ENCODE measurements at regions not wholly inside any gene's neighbourhood (a gene's known extent, or its start where the extent isn't known, plus 50 kb on each side); places are given as distances from the start of the nearest gene placed in this dataset.

DNA sequence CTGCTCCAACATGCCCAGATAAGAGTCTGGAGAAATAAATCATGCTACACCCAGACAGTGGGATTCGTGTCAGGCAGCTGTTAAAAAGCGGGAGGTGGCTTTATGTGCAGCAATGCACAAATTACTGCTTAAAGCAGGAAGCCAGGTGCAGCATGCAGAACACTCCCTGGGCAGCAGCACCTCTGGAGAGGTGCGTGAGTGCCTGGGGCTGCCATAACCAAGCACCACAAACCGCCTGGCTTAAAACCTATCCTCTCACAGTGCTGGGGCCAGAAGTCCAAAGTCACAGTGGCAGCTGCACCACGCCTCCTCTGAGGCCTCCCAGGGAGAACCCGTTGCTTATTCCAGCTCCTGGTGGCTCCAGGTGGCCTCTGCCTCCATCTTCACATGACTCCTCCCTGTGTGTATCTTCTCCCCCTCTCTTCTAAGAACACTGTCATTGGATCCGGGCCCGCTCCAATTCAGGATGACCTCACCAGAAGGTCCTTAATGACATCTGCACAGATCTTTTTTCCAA lies 115.6 kb downstream of the SIK1 start:
- H3K4me1 ChIP-seq (ENCODE audit: insufficient read depth, low read length): peaks cover 10% of the 10 kb centered on the region; the same call in 1 of the 2 replicates
- POLR2A ChIA-PET (ENCODE audit: unreplicated experiment): no interaction called here
- H3K4me2 ChIP-seq (ENCODE audit: low read length): no peak overlapping the region
- no peak overlapping the region for H3K4me3 ChIP-seq (ENCODE audit: low read length)
- H3K27ac ChIP-seq (ENCODE audit: low read length): no peak overlapping the region
- H3K9me3 ChIP-seq (ENCODE audit: low read length): no peaks in the 10 kb centered on the region
- H4K20me1 ChIP-seq (ENCODE audit: low read length): no peaks in the 10 kb centered on the region
- no peak overlapping the region for H3K9ac ChIP-seq (ENCODE audit: low read length)
- DNase-seq (no peak), ATAC-seq (no peak)
- BruUV-seq (replicated peaks): no TSS peak
- H3K36me3 ChIP-seq (ENCODE audit: low read depth, low read length): no peaks in the 10 kb centered on the region
- no peaks in the 10 kb centered on the region for H3K79me2 ChIP-seq (ENCODE audit: low read length)
- H3K9me2 ChIP-seq (replicated peaks; ENCODE audit: low read length): no peaks in the 10 kb centered on the region
- CTCF ChIA-PET: no interaction called here
- no peak for TF ChIP-seq EZH2 (IDR thresholded peaks at IDR 0.05; ENCODE audit: low read length, unreplicated experiment)
- TF ChIP-seq EZH2phosphoT487 (IDR thresholded peaks at IDR 0.05; ENCODE audit: borderline replicate concordance, low read length): no peak
- TF ChIP-seq, protein P1, sequence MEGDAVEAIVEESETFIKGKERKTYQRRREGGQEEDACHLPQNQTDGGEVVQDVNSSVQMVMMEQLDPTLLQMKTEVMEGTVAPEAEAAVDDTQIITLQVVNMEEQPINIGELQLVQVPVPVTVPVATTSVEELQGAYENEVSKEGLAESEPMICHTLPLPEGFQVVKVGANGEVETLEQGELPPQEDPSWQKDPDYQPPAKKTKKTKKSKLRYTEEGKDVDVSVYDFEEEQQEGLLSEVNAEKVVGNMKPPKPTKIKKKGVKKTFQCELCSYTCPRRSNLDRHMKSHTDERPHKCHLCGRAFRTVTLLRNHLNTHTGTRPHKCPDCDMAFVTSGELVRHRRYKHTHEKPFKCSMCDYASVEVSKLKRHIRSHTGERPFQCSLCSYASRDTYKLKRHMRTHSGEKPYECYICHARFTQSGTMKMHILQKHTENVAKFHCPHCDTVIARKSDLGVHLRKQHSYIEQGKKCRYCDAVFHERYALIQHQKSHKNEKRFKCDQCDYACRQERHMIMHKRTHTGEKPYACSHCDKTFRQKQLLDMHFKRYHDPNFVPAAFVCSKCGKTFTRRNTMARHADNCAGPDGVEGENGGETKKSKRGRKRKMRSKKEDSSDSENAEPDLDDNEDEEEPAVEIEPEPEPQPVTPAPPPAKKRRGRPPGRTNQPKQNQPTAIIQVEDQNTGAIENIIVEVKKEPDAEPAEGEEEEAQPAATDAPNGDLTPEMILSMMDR (conservative IDR thresholded peaks at IDR 0.05; ENCODE audit: low read depth, low read length): no peak
- H3F3A ChIP-seq (ENCODE audit: low read length, unreplicated experiment): no peaks in the 10 kb centered on the region
- intact Hi-C loops (cut with micrococcal nuclease): loop anchor here (10.0 kb wide), 1 partner anchor 333 kb away; no protein-coding TSS in a partner anchor
- H3K27me3 ChIP-seq (ENCODE audit: low read length): no peaks in the 10 kb centered on the region
- H2AFZ ChIP-seq (ENCODE audit: low read length): no peak overlapping the region

DNA sequence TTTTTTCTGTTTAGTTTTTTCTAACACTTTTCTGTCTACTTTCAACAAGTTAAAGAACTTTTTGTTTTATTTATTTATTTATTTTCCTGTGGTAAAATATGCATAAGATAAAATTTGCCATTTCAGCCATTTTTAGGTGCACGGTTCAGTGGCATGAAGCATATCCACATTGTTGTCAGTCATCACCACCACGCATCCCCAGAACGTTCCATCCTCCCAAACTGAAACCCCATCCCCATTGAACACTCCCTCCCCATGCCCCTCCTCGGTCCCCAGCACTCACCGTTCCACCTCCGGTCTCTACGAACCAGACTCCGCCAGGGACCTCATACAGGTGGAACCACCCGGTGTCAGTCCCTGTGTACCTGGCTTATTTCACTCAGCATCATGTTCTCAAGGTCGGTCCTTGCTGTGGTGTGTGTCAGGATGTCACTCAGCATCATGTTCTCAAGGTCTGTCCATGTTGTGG lies 118.1 kb downstream of the SIK1 start:
- TF ChIP-seq, protein P1 (conservative IDR thresholded peaks at IDR 0.05; ENCODE audit: low read depth, low read length): no peak
- TF ChIP-seq EZH2phosphoT487 (IDR thresholded peaks at IDR 0.05; ENCODE audit: borderline replicate concordance, low read length) (no peak), EZH2 (IDR thresholded peaks at IDR 0.05; ENCODE audit: low read length, unreplicated experiment) (no peak)
- Histone ChIP-seq H3K9me2 (replicated peaks; ENCODE audit: low read length) (no peaks in the 10 kb centered on the region), H4K20me1 (ENCODE audit: low read length) (no peaks in the 10 kb centered on the region), H3K27me3 (ENCODE audit: low read length) (no peaks in the 10 kb centered on the region), H3K9me3 (ENCODE audit: low read length) (no peaks in the 10 kb centered on the region), H3K4me2 (ENCODE audit: low read length) (no peak overlapping the region), H3K36me3 (ENCODE audit: low read depth, low read length) (no peaks in the 10 kb centered on the region), H3F3A (ENCODE audit: low read length, unreplicated experiment) (no peaks in the 10 kb centered on the region), H3K4me1 (ENCODE audit: insufficient read depth, low read length) (peaks cover 12% of the 10 kb centered on the region), H3K27ac (ENCODE audit: low read length) (no peak overlapping the region), H2AFZ (ENCODE audit: low read length) (no peak overlapping the region), H3K4me3 (ENCODE audit: low read length) (no peak overlapping the region), H3K9ac (ENCODE audit: low read length) (no peak overlapping the region), H3K79me2 (ENCODE audit: low read length) (no peaks in the 10 kb centered on the region)
- BruUV-seq (replicated peaks): no TSS peak
- intact Hi-C loops (cut with micrococcal nuclease): no loop called here
- POLR2A ChIA-PET (ENCODE audit: unreplicated experiment): no interaction called here
- ATAC-seq: no peak
- no peak for DNase-seq
- CTCF ChIA-PET: no interaction called here

DNA sequence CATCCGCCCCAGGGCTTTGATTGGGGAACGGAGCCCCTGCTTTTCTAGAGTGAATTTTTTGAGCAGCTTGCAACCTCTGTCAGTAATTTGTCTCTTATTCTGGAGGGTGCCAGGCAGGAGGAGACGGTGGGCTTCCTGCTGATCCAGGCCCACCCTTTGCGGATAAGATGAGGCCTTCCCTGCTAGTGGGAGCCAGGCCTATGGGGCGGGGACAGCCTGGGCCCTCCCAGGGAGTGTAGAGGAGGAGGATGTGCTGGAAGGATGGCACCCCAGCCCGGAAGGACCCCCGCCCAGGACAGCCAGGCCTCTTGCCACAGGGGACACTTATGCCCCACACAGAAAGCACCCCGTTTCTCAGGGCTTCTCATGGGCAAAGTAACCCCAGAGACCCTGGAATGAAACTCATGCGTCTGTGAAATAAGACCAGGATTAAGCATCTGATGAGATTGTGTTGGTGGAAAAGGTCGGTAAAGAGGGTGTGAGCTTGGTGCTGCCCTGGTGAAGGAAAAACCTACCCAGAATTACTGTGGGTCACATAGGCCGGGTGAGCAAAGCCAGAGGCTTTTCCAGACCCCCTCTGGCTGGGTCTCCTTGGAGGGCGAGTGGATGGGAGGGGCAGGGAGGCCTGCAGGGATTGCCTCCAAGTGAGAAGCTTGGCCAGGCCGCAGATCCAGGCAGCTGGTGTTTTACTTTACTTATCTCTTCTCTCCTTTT lies 118.7 kb downstream of the SIK1 start:
- ChIA-PET POLR2A (ENCODE audit: unreplicated experiment) (no interaction called here), CTCF (no interaction called here)
- ATAC-seq (no peak), DNase-seq (no peak)
- TF ChIP-seq, protein P1 (conservative IDR thresholded peaks at IDR 0.05; ENCODE audit: low read depth, low read length): no peak
- no peak for TF ChIP-seq EZH2phosphoT487 (IDR thresholded peaks at IDR 0.05; ENCODE audit: borderline replicate concordance, low read length)
- TF ChIP-seq EZH2 (IDR thresholded peaks at IDR 0.05; ENCODE audit: low read length, unreplicated experiment): no peak
- intact Hi-C loops (cut with micrococcal nuclease): no loop called here
- Histone ChIP-seq H3K4me1 (ENCODE audit: insufficient read depth, low read length) (peaks cover 17% of the 10 kb centered on the region), H3K27me3 (ENCODE audit: low read length) (no peaks in the 10 kb centered on the region), H3K27ac (ENCODE audit: low read length) (no peak overlapping the region), H3K4me3 (ENCODE audit: low read length) (no peak overlapping the region), H3K9ac (ENCODE audit: low read length) (no peak overlapping the region), H4K20me1 (ENCODE audit: low read length) (no peaks in the 10 kb centered on the region), H3K36me3 (ENCODE audit: low read depth, low read length) (no peaks in the 10 kb centered on the region), H3K9me3 (ENCODE audit: low read length) (no peaks in the 10 kb centered on the region), H3K9me2 (replicated peaks; ENCODE audit: low read length) (no peaks in the 10 kb centered on the region), H3K79me2 (ENCODE audit: low read length) (no peaks in the 10 kb centered on the region), H3F3A (ENCODE audit: low read length, unreplicated experiment) (no peaks in the 10 kb centered on the region), H2AFZ (ENCODE audit: low read length) (no peak overlapping the region), H3K4me2 (ENCODE audit: low read length) (no peak overlapping the region)
- no TSS peak for BruUV-seq (replicated peaks)
